Fibroblast of skin of right quadriceps (primary cell): ENCODE measurements at regions not wholly inside any gene's neighbourhood (a gene's known extent, or its start where the extent isn't known, plus 50 kb on each side); places are given as distances from the start of the nearest gene placed in this dataset.
"Not testable (repeated sequence)": the region's sequence is repeated elsewhere in the genome, so short reads cannot be mapped to it uniquely, and the experiment has no call there.

Experiments
- DNase-seq: peaks from one replicate; pipeline ENCODE4 v3.0.0-alpha.2; 2013

- not testable (repeated sequence) for DNase-seq
Measured at GRCh38 chr1:120232834-120233660, 56.7 kb upstream of the SEC22B start.

- not testable (repeated sequence) for DNase-seq
Measured at GRCh38 chr1:120229835-120230234, 53.5 kb upstream of the SEC22B start.
